ENCODE measurements at regions not wholly inside any gene's neighbourhood (a gene's known extent, or its start where the extent isn't known, plus 50 kb on each side); places are given as distances from the start of the nearest gene placed in this dataset.
A peak's percentile ranks its signal among the peaks of the same experiment; 100 is the strongest.
"Not testable (repeated sequence)": the region's sequence is repeated elsewhere in the genome, so short reads cannot be mapped to it uniquely, and the experiment has no call there.

GRCh38 chr7:155377838-155378579 is 79.9 kb upstream of the EN2 start:
- DNase-seq, result no peak

DNA sequence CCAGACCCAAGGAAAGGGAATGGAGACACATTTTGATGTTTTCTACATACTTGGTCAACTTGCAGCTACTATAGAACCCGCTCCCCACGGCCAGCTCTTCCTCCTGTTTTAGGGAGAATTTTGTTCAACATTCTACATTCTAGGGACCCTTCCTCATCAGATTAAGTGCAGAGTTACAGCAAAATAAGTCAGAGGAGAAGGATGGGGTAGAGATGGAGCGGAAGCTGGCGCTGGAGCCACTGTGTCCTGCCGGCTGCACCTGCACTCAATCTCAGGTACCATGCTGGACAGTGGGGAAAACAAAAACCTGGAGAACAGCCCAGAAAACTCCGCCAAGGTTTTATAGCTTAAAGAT is 79.4 kb upstream of the EN2 start:
- DNase-seq, result no peak

DNA sequence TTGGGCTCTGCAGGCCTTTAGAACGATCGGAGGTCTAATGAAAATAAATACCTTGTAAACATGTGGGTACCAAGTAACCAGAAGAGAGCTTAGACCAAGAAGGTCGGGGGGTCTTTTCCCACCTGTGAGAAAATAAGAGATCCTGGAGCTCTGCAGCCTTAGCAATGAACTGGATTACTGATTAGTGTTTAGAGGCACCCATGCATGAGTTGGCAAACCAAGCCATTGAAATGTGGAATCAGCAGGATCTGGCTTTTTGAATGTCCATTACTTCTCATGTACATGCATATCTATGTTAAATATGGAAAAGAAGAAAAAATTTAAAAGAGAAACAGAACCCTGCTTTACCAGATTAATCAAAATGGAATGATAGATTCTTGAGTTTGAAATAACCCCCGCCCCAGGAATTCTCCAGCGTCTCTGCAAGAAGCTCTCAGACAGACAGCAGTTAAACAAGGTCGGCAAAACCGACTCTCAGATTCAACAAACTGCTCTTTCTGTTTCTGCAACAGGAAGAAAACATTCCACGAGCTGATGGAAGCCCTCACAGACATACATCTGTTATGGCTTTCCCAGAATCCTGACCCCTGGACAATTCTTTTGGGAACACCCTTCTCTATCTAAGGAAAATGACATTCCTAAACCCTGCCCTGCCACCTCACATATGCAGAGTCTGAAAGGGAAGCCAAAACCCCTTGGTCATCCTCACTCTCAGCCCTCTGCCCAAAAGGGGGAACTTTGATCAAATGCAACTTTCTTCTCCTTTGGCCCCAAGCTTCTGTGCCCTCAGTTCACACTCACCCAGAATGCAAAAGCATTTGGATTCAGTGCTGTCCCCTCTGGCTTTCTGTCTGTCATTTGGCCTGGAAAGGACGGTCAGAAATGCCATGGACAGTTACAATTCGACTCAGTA is 78.7 kb upstream of the EN2 start:
- no peak for DNase-seq

- DNase-seq, result peak; percentile 86
These were observed 77.6 kb upstream of the EN2 start for GRCh38 chr7:155380221-155380861.

- no peak for DNase-seq
These were observed 76.7 kb upstream of the EN2 start for GRCh38 chr7:155380976-155381851.

DNA sequence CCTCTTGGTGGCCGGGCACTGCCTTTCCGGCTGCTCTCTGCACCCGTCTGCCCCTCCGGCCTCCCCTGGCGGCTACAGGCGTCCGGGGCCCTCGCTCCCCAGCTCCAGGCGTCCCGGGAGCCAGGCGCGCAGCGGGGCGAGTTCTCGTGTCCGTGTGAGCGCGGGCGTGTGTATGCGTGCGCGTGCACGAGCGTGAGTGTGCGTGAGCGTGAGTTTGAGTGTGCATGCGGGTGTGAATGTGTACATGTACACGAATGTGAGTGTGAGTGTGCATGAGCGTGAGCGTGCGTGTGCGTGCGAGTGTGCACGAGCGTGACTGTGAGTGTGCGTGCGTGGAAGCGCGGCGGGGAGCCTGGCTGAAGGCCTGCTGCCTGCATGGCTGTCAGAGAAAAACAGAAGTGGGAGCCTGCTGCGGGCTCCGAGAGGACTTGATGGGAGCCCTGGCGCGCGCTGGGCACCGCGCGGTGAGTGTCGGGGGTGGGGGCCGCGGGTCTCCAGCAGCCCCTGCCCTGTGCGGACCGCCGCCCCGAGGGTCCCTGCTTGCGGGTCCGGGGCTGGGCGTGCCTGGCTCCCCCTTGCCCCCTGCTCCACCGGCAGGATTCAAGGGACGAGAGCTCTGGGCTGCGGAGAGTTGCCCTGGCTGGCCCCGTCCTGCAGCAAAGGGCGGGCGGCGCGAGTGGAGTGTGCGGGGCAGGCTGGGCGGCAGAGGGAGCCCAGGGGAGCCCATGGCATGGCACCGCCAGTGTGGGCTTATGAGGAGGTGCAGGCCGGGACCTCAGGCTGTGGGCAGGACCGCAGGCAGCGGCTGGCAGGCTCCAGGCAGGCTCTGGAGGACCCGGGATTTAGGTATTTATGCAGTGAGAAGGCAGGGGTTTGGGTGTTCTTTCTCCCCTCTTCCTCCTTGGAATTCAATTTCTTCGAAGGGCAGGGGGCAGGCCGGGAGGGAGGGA is 75.8 kb upstream of the EN2 start:
- DNase-seq, result no peak

DNA sequence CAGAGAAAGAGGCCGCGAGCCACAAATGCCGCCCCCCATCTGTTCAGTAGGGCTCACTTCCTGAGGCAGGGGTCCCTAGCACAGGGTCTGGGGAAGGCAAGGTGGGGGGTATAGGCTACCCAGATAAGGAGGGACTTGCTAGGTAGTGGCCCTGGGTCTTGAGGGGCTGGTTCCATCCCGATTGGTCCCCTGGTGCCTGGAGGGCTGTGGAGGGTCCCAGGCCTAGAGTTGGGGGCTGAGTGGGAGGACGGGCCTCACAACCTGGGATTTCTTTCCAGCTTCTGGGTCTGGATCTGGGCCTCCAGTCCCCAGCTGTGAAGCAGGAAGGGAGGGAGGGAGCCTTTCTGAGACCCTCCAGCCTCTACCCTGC is 75.1 kb upstream of the EN2 start:
- no peak for DNase-seq

DNA sequence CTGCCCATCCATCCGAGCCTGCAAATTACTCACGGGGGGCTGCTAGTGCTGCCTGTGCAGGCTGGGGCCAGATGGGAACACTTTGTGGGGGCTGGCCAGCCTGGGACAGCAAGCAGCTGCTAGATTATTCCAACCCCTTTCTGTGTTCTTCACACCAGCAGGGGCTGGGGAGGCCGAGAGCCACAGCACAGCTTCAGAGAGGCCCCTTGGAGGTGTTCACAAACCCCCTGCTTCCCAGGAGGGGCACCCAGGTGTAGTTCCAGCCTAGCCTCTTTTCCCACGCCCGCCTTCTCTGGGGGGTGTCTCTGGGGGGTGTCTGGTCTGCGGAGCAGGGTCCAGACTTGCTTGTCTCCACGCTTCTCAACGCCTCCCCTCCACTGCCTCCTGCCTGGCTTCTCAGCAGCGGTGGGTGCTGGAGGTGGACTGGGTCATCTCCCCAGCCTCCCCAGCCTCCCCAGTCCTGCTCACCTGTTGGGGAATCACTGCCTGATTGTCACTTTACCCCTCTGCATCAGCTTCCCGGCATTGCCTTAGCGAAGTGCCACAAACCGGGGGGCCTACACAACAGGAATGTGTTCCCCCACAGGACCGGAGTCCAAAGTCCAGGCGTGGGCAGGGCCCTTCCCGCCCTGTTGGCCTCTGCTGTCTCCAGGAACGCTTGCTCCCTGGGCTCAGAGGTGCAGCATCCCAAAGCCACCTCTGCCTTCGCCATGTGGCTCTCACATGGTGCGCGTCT is 74.0 kb upstream of the EN2 start:
- no peak for DNase-seq

GRCh38 chr7:155384751-155385150 is 73.2 kb upstream of the EN2 start:
- DNase-seq, result no peak

GRCh38 chr7:155385182-155385581 is 72.7 kb upstream of the EN2 start:
- not testable (repeated sequence) for DNase-seq

DNA sequence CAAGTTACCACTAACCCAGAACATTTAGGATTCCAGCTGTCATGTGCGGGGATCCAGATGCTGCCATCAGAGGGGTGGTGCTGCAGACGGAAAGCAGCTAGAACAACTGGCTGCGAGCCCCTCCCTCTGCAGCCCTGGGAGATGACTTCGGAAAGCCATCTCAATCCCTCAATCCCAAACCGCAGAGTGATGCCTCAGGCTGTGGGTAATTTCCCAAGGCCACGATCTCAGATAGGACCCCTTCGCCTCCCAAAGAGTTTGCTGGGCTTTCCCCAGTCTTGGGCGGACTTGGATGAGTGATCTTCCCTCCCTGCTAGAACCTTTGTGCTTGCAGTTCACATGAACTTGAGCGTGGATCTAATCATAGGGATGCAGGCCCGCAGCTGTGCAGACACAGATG is 71.3 kb upstream of the EN2 start:
- DNase-seq, result no peak

DNA sequence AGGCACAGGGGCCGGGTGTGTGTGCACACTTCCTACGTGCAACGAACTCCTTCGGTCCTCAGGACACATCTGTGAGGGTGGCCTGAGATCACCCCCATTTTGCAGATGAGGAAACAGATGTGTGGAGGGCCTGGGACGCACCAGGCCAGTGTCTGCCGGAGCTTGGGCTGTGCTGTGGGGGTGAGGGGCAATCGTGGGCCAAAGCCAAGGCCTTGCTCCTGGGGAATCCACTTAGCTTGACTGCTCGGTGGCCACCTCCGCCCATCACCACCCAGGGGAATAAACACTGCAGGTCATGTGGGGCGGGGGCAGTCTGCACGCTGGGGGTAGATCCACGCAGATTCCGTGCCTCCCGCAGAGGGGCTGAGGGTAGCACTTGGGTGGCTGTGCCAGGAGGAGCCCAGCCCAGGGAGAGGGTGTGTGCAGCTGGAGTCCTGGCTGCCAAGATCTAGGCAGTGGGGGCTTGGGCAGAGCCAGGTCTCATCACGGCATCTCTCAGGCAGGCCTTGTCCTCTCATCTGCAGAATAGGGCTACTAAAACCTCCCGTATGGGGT is 70.8 kb upstream of the EN2 start:
- DNase-seq, result no peak

DNA sequence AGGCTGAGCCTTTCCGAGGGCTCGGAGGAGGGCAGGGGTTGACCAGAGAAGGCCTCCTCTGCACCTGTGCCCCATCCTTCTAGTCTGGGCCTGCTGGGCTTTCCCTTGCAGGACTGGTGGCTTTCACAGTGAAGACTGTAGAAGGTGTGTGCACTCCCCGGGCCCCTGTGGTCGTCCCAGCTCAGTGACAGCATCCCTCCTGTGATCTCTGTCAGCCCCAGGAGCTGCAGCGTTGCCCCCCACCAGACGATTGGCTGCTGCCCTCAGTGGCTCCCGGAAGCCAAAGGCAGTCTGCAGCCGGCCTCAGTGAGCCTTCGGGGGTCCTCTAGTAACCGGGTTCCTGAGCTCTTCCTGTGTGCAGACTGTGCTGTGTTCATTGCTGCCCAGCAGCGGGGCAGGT is 69.4 kb upstream of the EN2 start:
- no peak for DNase-seq

DNA sequence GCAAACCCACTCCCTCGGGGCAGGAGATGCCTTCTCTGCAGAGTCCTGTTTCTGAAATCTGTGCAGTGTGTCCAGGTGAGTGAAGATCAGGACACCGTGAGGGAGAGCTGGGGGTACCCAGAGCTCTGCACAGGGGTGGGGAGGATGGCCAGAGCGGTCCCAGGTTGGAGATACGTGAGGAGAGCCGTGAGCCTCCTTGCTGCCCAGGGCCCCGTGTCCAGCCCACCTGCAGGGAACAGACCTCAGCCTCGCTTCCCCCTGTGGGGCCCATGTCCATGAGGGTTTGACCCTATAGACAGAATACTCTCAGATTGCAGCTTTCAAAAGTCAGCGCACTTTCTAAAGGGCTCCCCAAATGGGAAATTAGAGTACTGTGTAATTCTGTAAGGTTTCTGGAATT is 66.5 kb upstream of the EN2 start:
- no peak for DNase-seq

GRCh38 chr7:155392726-155393570 is 65.0 kb upstream of the EN2 start:
- DNase-seq, result no peak

GRCh38 chr7:155394413-155394812 is 63.5 kb upstream of the EN2 start:
- DNase-seq, result no peak

GRCh38 chr7:155395176-155395797 is 62.6 kb upstream of the EN2 start:
- no peak for DNase-seq

DNA sequence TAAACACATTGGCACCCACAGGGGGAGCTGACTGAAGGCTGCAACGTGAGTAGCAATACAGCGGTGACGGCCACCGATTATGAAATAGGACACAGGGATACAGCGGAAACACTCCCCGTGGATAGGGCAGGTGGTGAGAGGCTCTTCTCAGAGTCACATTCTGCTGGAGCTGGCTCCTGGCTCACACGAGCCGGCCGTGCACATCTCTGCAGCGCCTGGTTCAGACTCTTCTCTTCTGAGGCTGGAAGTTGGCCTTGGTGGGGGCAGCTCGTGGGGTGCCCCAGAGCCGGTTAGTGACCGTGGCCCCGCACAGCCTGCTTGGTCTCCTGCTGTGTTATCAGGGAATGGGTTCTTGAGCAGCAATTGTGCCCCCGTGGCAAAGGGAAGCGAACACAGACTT is 61.3 kb upstream of the EN2 start:
- no peak for DNase-seq
